Activated T-cell treated with anti-CD3 and anti-CD28 coated beads, Interleukin-2, amount 50 U/mL, for 1 hour (primary cell): ENCODE measurements at regions not wholly inside any gene's neighbourhood (a gene's known extent, or its start where the extent isn't known, plus 50 kb on each side); places are given as distances from the start of the nearest gene placed in this dataset.

Experiments
- DNase-seq: peaks from one replicate; pipeline ENCODE4 v3.0.0-alpha.2; 2020

DNA sequence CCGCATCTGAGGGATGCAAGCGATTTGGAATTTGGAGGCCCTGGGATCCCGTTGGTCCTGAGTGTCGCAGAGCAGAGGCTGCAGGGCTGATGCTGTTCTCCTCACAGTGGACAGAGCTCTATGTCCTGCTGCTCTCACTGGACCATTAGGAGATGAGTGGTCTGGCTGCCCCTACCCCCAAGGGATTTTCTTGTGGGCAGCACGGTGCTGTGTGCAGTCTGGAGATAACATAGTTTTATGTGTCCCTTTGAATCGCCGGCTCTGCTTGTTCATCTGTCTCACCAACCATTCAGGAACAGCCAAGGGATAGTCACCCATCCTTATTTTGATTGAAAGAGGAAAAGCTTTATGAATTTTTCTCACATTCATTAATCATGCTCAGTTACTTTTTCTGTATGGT is 49.9 kb downstream of the CHRM3 start:
- DNase-seq = no peak

- no peak for DNase-seq
Measured at GRCh38 chr1:239437822-239438221, 51.5 kb downstream of the CHRM3 start.

- DNase-seq = no peak
Measured at GRCh38 chr1:239438891-239439290, 52.5 kb downstream of the CHRM3 start.

- no peak for DNase-seq
Measured at GRCh38 chr1:239443361-239443760, 57.0 kb downstream of the CHRM3 start.

GRCh38 chr1:239446611-239447010 is 60.2 kb downstream of the CHRM3 start:
- DNase-seq = no peak

DNA sequence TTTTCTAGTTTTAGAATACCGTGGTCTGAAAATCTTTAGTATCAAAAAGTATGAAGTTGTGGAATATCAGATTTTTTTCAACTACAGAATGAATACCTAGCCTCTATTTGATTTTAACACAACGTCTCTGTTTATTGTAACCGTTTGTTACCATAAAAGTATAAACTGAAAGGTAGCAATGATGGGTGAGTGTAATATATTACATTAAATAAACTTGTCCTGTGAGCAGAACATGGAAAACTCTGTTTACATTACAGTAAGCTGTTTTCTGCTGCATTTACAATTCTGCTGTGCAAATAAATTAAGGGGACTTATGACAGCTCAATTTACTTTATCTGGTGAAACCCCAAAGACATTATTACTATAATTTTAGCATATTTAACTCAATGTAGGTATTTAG is 62.5 kb downstream of the CHRM3 start:
- no peak for DNase-seq

- DNase-seq = no peak
Measured at GRCh38 chr1:239455743-239456142, 69.4 kb downstream of the CHRM3 start.

DNA sequence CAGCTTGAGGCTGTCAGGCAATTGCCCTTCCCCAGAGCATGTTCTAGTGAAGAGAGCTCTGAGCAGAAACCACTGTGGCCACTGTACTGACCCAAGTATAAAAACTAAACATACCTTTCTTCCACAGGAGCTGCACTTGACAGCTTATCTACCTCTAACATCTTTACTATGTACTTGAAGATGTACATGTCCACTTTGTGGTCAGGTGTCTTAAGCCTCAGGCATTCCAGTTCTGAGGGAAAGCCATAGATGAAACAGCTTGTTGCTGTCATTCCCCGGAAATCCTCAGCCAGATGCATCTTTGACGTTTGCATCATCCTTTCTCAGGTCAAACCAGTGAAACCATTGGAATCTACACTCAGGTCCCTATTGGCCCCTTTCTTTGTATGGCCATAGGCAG is 70.4 kb downstream of the CHRM3 start:
- DNase-seq = no peak

DNA sequence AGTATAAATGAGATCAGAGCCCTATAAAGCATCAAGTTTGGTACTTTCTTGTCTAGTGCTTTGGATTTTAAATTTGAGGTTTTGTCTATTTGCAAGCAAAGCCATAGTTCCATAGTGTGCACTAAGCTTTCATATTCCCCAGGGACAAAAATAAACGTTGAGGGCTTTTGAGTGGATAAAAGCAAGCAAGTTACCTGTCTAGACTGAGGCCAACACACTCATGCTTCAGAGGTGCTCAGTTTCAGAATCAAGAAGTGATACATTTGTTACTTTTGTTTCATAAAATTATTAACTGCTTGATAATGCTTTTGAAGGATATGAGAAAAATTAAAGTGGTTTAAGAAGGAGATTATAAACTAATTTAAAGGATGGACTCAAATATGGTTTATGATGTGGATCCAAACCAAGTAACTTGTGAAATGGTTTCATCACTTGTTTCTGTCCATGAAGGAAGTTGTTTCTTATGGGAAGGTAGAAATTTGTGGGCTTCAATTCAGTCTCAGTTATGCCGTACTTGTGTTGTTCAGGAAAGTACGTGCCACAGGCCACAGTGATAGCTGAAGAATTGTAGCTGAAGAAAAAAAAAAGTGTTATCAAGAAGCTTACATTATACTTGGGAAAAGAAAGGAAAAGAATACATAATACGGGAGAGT is 71.2 kb downstream of the CHRM3 start:
- DNase-seq = no peak

DNA sequence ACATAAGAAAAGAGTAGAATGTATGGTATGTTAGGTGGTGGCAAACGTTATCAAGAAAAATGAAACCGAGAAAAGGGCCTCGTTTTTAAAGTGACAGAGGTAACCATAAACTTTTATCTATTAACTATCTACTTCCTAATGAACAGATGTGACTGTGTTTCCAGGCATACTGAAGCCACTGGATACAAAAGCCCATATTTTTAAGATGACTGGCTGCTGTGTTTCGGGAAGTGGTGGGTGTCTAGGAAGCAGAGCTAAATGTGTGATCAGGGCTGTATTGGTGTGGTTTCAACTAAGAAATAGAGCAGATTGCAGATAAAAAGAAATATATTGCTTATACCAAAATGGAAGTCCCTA is 71.8 kb downstream of the CHRM3 start:
- no peak for DNase-seq

GRCh38 chr1:239467730-239468129 is 81.4 kb downstream of the CHRM3 start:
- no peak for DNase-seq

DNA sequence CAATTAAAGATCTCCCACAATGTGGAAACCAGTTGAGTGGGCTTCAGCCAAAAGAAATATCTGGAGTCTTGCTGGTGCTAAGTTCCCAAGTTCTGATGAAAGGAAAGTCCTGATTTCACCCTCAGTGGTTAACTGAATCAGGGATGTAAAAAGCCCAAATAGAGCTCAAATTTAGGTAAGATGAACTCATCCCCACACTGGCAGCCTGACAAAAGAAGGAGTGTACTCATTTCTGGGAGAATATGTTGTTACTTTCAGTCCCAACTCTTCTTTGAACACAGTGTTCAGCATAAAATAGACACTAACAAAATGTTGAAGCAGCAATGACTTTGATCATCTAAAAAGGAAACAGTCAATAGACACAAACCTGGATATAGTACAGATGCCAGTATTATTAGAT is 91.7 kb downstream of the CHRM3 start:
- no peak for DNase-seq

DNA sequence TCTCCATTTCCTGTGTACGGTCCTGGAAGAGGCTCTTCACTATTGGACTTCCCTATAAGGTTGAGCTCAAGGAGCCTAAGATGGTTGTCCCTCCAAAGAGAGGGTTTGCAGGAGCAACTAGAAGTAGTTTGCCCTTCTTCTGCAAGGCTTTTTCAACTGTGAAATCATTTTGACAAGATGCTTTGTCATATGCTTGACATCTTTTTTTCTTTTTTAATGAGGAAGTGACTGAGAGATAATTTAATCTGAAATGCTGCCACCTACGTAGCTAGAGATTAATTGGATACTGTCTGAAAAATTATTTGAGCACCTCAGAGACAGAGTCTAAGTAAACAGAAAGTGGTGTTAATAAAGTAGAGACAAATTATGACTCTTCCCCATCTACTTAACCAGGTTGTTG is 97.0 kb downstream of the CHRM3 start:
- no peak for DNase-seq

- DNase-seq = no peak
Measured at GRCh38 chr1:239493811-239494414, 107.5 kb downstream of the CHRM3 start.

DNA sequence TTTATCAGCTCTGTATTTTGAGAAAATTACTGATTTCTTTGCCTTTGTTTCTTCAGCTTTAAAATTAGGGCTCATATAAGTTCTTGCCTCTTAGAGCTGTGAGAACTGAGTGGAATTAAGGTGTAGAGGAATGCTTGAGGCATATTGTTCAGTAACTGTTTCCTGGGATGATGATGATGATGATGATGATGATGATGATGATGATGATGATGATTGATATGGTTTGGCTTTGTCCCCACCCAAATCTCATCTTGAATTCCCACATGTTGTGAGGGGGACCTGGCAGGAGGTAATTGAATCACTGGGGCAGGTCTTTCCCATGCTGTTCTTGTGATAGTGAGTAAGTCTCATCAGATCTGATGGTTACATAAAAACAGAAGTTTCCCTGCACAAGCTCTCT is 118.7 kb downstream of the CHRM3 start:
- DNase-seq = no peak

GRCh38 chr1:239507826-239508225 is 121.5 kb downstream of the CHRM3 start:
- DNase-seq = no peak

DNA sequence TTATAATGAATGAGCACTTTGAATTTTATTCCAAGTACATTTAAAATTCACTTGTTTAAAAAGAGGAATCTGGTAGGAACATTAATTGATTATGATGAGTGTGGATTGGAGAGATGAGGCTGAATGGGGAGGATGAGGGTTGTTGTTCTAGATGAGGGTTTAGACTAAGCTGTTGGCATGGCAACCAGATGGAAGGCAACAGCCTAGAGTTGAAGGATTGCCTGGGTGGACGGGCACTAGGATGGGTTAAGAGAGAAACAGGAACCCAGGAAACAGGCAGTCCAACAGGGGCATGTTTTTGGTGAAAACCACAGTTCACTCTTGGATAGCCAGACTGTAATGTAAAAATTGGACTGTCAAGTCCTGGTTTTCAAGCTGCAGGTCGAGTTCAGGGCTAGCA is 125.5 kb downstream of the CHRM3 start:
- DNase-seq = no peak

DNA sequence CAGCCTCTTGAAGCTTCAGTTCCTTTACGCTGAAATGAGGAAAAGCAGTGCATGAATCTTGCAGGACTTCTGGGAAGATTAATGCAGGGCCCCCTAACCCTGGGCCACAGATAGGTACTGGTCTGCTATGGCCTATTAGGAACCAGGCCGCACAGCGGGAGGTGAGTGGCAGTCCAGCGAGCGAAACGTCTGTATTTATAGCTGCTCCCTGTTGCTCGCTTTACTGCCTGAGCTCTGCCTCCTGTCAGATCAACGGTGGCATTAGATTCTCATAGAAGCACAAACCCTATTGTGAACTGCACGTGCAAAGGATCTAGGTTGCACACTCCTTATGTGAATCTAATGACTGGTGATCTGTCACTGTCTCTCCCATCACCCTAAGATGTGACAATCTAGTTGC is 130.2 kb downstream of the CHRM3 start:
- no peak for DNase-seq

DNA sequence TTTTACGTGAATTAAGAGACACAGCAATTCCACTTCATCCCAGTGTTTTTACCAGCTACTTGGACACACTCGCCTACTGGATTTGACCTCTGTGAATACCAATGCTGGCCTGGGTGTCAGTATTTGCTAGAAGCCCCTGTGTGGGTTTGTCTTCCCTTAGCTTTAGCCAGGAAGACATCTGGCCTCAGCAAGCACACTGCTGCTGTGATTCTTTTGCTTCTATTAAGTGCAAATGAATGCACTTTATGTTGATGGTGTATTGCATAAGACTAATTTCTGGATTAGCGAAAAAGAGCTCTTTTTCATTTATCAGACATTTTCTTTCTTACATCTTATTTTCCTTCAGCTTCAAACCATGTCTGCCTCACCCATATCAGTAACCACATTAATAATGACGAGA is 140.0 kb downstream of the CHRM3 start:
- no peak for DNase-seq

DNA sequence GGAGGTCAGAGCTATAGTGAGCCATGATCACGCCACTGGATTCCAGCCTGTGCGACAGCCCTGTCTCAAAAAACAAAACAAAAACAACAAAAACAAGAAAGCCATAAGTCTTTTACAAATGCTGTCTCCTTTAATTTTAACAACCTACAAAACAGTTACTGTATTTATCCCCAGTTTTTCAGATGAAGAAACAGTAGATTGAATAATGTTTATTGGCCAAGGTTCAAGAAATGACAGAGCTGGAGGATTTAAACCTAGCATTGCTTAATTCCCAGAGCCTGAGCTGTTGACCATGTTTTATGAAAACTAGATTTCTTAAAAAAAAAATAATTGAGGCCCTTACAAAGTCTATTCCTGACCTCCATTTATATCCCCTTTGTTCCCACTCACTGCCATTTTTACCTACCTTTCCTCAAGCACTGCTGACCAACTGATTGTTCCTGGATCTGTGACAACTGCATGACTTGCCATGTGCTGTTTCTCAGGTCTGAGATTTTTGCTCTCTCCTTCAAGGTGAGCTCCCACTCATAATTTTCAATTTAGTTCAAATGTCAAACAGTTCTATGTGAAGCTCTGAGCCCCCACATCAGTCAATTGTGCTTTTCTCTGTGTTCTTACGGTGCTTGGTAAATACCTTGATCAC is 140.8 kb downstream of the CHRM3 start:
- no peak for DNase-seq

DNA sequence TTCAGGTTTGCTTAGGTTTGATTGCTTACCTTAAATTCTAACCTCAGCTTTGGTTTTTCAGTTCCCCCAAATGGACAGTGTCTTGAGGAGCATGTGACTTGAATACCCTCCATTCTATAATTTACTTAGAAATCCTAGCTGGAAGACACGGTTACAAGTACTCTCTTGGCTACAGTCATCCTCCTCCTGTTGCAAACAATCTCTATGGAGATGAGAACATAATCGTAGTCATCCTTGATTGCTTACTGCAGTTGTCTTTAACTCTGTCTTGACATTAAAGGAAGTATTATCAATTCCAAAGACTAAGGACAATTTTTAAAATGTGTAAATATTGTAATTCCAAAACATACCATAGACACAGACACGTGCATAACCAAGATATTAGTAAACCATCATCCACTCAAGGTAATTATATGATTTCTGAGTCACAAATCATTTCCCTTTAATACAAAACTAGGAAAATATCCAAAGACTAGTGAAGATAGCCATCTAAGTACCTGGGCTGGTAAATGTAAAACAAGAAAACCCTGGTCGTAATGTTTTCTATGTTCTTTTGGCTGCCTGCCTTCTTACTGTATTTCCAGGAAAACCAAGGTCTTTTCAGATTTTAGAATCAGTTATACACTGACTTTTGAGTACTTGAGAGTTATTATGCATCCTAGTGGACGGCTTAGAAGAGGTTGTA is 149.9 kb downstream of the CHRM3 start:
- no peak for DNase-seq

- no peak for DNase-seq
Measured at GRCh38 chr1:239537795-239538194, 151.4 kb downstream of the CHRM3 start.

DNA sequence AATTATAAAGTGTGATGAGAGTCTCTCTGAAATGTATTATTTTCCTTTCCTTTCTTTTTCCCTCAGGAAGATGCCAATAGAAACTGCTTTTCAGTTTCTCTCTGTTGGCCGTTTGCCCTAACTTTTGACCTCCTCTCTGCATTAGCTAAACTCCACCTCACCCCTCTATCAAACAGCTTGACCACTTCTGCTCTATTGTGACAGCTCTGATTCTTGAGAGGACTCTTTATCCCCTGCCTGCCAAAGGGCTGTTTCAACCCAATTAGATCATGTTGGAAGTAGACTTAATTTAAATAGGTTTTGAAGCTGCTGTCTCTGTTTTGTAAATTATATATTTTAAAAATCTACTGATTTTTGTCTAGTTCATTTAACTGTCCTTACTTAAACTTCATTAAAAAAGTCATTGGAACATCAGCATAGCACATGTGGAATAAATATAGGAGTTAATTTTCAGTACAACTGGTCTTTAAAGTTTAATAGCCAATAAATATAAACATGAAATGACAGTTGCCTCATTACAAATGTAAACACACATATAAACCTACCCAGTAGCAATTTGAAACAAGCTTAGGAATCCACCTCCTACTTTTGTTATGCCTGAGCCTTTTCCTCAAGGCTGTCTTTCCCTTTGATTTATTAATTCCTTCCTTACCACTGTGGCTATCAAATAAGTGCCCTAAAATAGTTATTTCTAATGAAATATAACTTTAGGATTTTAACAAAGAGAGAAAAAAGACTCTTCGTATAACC is 152.0 kb downstream of the CHRM3 start:
- no peak for DNase-seq
